Memory B cell (primary cell): ENCODE measurements at regions not wholly inside any gene's neighbourhood (a gene's known extent, or its start where the extent isn't known, plus 50 kb on each side); places are given as distances from the start of the nearest gene placed in this dataset.

ENCODE experiments used
- ATAC-seq: fragments of 150-1000 bp; cut with Tn5 transposase; 2 replicates; pipeline ENCODE4 v1.10.0; 2021; ENCODE audit warnings: low read depth, mild to moderate bottlenecking, moderate library complexity
- DNase-seq, 2 donors: peaks; one replicate each; pipeline ENCODE4 v3.0.0; 2022; ENCODE audit warnings: low spot score in 2 of 2
- H3K27ac Mint-ChIP-seq: one replicate; pipeline ENCODE4 v1.8.0; 2022; ENCODE audit warnings: mild to moderate bottlenecking, moderate library complexity, mixed read lengths
- H3K27me3 Mint-ChIP-seq: one replicate; pipeline ENCODE4 v1.8.0; 2022; ENCODE audit warnings: mixed read lengths
- H3K36me3 Mint-ChIP-seq: one replicate; pipeline ENCODE4 v1.8.0; 2022; ENCODE audit warnings: mild to moderate bottlenecking, mixed read lengths
- H3K4me1 Mint-ChIP-seq: one replicate; pipeline ENCODE4 v1.8.0; 2022; ENCODE audit warnings: mixed read lengths
- H3K4me3 Mint-ChIP-seq: one replicate; pipeline ENCODE4 v1.8.0; 2022; ENCODE audit warnings: mild to moderate bottlenecking, moderate library complexity, mixed read lengths
- H3K9me3 Mint-ChIP-seq: one replicate; pipeline ENCODE4 v1.8.0; 2022; ENCODE audit warnings: mixed read lengths

GRCh38 chr14:84783511-84783910, 746.4 kb upstream of the FLRT2 start:
- no peaks in the 10 kb centered on the region for H3K27me3 Mint-ChIP-seq
- peaks cover 4% of the 10 kb centered on the region for H3K9me3 Mint-ChIP-seq
- no peaks in the 10 kb centered on the region for H3K4me1 Mint-ChIP-seq
- ATAC-seq (no peak), DNase-seq (no peak)
- no peak overlapping the region for H3K4me3 Mint-ChIP-seq
- H3K36me3 Mint-ChIP-seq: no peaks in the 10 kb centered on the region
- H3K27ac Mint-ChIP-seq: no peak overlapping the region

- H3K9me3 Mint-ChIP-seq: peaks cover 2% of the 10 kb centered on the region
- no peaks in the 10 kb centered on the region for H3K27me3 Mint-ChIP-seq
- ATAC-seq (no peak), DNase-seq (no peak)
- no peak overlapping the region for H3K4me3 Mint-ChIP-seq
- H3K4me1 Mint-ChIP-seq: no peaks in the 10 kb centered on the region
- no peak overlapping the region for H3K27ac Mint-ChIP-seq
- no peaks in the 10 kb centered on the region for H3K36me3 Mint-ChIP-seq
Observed at GRCh38 chr14:84785996-84786395, 743.9 kb upstream of the FLRT2 start.

- H3K4me1 Mint-ChIP-seq: no peaks in the 10 kb centered on the region
- DNase-seq (no peak), ATAC-seq (no peak)
- no peaks in the 10 kb centered on the region for H3K36me3 Mint-ChIP-seq
- no peak overlapping the region for H3K27ac Mint-ChIP-seq
- H3K9me3 Mint-ChIP-seq: peaks cover 11% of the 10 kb centered on the region
- H3K4me3 Mint-ChIP-seq: no peak overlapping the region
- no peaks in the 10 kb centered on the region for H3K27me3 Mint-ChIP-seq
Observed at GRCh38 chr14:84789012-84789411, 740.9 kb upstream of the FLRT2 start.

- Mint-ChIP-seq H3K4me1 (no peaks in the 10 kb centered on the region), H3K9me3 (peaks cover 13% of the 10 kb centered on the region), H3K36me3 (no peaks in the 10 kb centered on the region), H3K27me3 (no peaks in the 10 kb centered on the region), H3K4me3 (no peak overlapping the region), H3K27ac (no peak overlapping the region)
- no peak for ATAC-seq
- no peak for DNase-seq
Observed at GRCh38 chr14:84792722-84793410, 737.1 kb upstream of the FLRT2 start.

- H3K27me3 Mint-ChIP-seq: no peaks in the 10 kb centered on the region
- ATAC-seq: no peak
Observed at GRCh38 chr14:84797326-84797725, 732.6 kb upstream of the FLRT2 start.

GRCh38 chr14:84804468-84804867, 725.5 kb upstream of the FLRT2 start:
- Mint-ChIP-seq H3K27ac (no peak overlapping the region), H3K36me3 (no peaks in the 10 kb centered on the region), H3K4me1 (no peaks in the 10 kb centered on the region), H3K9me3 (no peaks in the 10 kb centered on the region), H3K27me3 (no peaks in the 10 kb centered on the region), H3K4me3 (no peak overlapping the region)
- ATAC-seq (no peak), DNase-seq (no peak)

More at GRCh38 chr14:84797326-84797725, 732.6 kb upstream of the FLRT2 start:
- H3K4me1 Mint-ChIP-seq: no peaks in the 10 kb centered on the region
- no peak overlapping the region for H3K4me3 Mint-ChIP-seq
- no peaks in the 10 kb centered on the region for H3K36me3 Mint-ChIP-seq
- peaks cover 10% of the 10 kb centered on the region for H3K9me3 Mint-ChIP-seq
- no peak for DNase-seq
- no peak overlapping the region for H3K27ac Mint-ChIP-seq

GRCh38 chr14:84804895-84805294, 725.0 kb upstream of the FLRT2 start:
- ATAC-seq (no peak), DNase-seq (no peak)
- no peaks in the 10 kb centered on the region for H3K36me3 Mint-ChIP-seq
- no peaks in the 10 kb centered on the region for H3K27me3 Mint-ChIP-seq
- H3K4me1 Mint-ChIP-seq: no peaks in the 10 kb centered on the region
- no peak overlapping the region for H3K27ac Mint-ChIP-seq
- no peaks in the 10 kb centered on the region for H3K9me3 Mint-ChIP-seq
- H3K4me3 Mint-ChIP-seq: no peak overlapping the region

- ATAC-seq: no peak
- H3K4me3 Mint-ChIP-seq: no peak overlapping the region
- no peaks in the 10 kb centered on the region for H3K36me3 Mint-ChIP-seq
- peaks cover 2% of the 10 kb centered on the region for H3K9me3 Mint-ChIP-seq
- H3K27me3 Mint-ChIP-seq: no peaks in the 10 kb centered on the region
- no peak overlapping the region for H3K27ac Mint-ChIP-seq
- DNase-seq: no peak
- no peaks in the 10 kb centered on the region for H3K4me1 Mint-ChIP-seq
Observed at GRCh38 chr14:84806181-84806580, 723.8 kb upstream of the FLRT2 start.

GRCh38 chr14:84806622-84807021, 723.3 kb upstream of the FLRT2 start:
- DNase-seq: no peak

GRCh38 chr14:84807673-84808072, 722.3 kb upstream of the FLRT2 start:
- peaks cover 2% of the 10 kb centered on the region for H3K9me3 Mint-ChIP-seq
- no peaks in the 10 kb centered on the region for H3K4me1 Mint-ChIP-seq
- DNase-seq: no peak
- no peak overlapping the region for H3K27ac Mint-ChIP-seq
- ATAC-seq: no peak
- no peak overlapping the region for H3K4me3 Mint-ChIP-seq
- H3K36me3 Mint-ChIP-seq: no peaks in the 10 kb centered on the region
- no peaks in the 10 kb centered on the region for H3K27me3 Mint-ChIP-seq

More at GRCh38 chr14:84806622-84807021, 723.3 kb upstream of the FLRT2 start:
- Mint-ChIP-seq H3K4me3 (no peak overlapping the region), H3K9me3 (peaks cover 2% of the 10 kb centered on the region), H3K36me3 (no peaks in the 10 kb centered on the region), H3K4me1 (no peaks in the 10 kb centered on the region), H3K27ac (no peak overlapping the region), H3K27me3 (no peaks in the 10 kb centered on the region)
- no peak for ATAC-seq

- ATAC-seq (no peak), DNase-seq (no peak)
- no peak overlapping the region for H3K27ac Mint-ChIP-seq
- H3K36me3 Mint-ChIP-seq: no peaks in the 10 kb centered on the region
- no peaks in the 10 kb centered on the region for H3K27me3 Mint-ChIP-seq
- H3K9me3 Mint-ChIP-seq: peaks cover 2% of the 10 kb centered on the region
- H3K4me3 Mint-ChIP-seq: no peak overlapping the region
- H3K4me1 Mint-ChIP-seq: no peaks in the 10 kb centered on the region
Observed at GRCh38 chr14:84809158-84809557, 720.8 kb upstream of the FLRT2 start.

GRCh38 chr14:84814391-84814790, 715.6 kb upstream of the FLRT2 start:
- ATAC-seq (no peak), DNase-seq (no peak)
- Mint-ChIP-seq H3K36me3 (no peaks in the 10 kb centered on the region), H3K4me3 (no peak overlapping the region), H3K27me3 (no peaks in the 10 kb centered on the region), H3K4me1 (no peaks in the 10 kb centered on the region), H3K9me3 (peaks cover 9% of the 10 kb centered on the region), H3K27ac (no peak overlapping the region)

GRCh38 chr14:84819528-84819927, 710.4 kb upstream of the FLRT2 start:
- Mint-ChIP-seq H3K4me1 (no peaks in the 10 kb centered on the region), H3K27me3 (no peaks in the 10 kb centered on the region), H3K9me3 (peaks cover 12% of the 10 kb centered on the region), H3K4me3 (no peak overlapping the region), H3K36me3 (no peaks in the 10 kb centered on the region), H3K27ac (no peak overlapping the region)
- ATAC-seq (no peak), DNase-seq (no peak)

- no peak overlapping the region for H3K4me3 Mint-ChIP-seq
- H3K36me3 Mint-ChIP-seq: no peaks in the 10 kb centered on the region
- DNase-seq (no peak), ATAC-seq (no peak)
- H3K27me3 Mint-ChIP-seq: no peaks in the 10 kb centered on the region
- H3K4me1 Mint-ChIP-seq: no peaks in the 10 kb centered on the region
- H3K27ac Mint-ChIP-seq: no peak overlapping the region
- H3K9me3 Mint-ChIP-seq: peaks cover 6% of the 10 kb centered on the region
Observed at GRCh38 chr14:84825481-84826251, 704.3 kb upstream of the FLRT2 start.

GRCh38 chr14:84826294-84826693, 703.6 kb upstream of the FLRT2 start:
- DNase-seq (no peak), ATAC-seq (no peak)
- no peaks in the 10 kb centered on the region for H3K36me3 Mint-ChIP-seq
- H3K27ac Mint-ChIP-seq: no peak overlapping the region
- no peak overlapping the region for H3K4me3 Mint-ChIP-seq
- no peaks in the 10 kb centered on the region for H3K4me1 Mint-ChIP-seq
- H3K27me3 Mint-ChIP-seq: no peaks in the 10 kb centered on the region
- H3K9me3 Mint-ChIP-seq: peaks cover 4% of the 10 kb centered on the region
